LNCAP (cell line): ENCODE measurements at regions not wholly inside any gene's neighbourhood (a gene's known extent, or its start where the extent isn't known, plus 50 kb on each side); places are given as distances from the start of the nearest gene placed in this dataset.

ENCODE experiments used
- CTCF ChIP-seq: fragments of 450-650 bp; IDR thresholded peaks from 2 replicates; pipeline ENCODE4 v1.5.1; 2017; ENCODE audit warnings: mild to moderate bottlenecking

- TF ChIP-seq CTCF: no peak
Observed at GRCh38 chr1:95659588-95659987, 425.6 kb downstream of the RWDD3 start.

GRCh38 chr1:95660736-95661135, 426.7 kb downstream of the RWDD3 start:
- no peak for TF ChIP-seq CTCF

DNA sequence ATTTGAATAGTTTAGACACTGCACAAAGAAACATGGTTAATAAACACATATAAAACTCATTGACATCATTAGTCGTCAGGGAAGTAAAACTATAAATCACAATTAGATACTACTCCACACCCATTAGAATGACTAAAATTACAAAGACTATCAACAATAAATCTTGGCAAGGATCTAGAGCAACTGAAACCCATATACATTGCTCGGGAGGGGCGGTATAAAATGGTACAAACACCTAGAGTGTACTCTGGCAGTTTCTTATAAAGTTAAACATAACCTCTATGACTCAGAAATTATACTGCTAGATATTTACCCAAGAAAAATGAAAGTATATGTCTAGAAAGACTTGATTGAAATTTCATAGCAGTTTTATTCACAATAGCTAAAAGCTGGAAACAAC, 434.2 kb downstream of the RWDD3 start:
- TF ChIP-seq CTCF: no peak

DNA sequence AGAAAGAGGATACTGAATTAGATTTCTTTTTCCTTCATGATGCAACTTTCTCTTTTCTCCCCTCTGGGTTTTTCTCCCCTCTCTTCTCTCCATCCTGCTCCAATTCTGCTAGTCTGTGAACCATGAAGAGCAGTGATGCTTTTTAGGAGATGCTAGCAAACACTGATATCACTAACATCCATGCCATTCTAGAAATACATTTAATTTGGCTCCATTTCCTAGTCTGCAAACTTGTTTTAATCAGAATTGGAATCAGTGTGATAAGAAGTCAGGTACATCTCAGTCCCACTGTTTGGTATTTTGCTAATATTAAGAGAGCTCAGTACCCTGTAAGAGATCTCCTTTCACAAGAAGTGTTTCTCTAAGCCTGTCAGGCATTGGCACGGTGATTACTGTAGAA, 437.1 kb downstream of the RWDD3 start:
- no peak for TF ChIP-seq CTCF

DNA sequence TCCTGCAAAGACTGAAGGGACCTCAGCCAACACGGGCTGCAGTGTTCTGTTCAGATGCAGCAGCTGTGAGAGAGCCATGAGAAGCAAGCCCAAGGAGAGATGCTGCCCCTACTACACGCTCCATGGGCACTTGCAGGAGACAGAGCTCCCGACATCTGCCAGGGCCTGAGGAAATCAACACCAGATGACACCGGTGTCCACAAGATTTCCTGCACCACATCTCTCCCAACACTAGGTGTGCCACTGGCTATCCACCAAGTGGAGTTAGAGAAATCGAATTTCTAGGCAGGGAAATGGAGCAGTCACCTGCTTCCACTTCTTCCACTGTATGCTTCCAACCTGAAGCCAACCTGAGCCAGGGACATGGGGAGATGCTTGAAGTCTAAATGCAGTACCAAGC, 445.3 kb downstream of the RWDD3 start:
- no peak for TF ChIP-seq CTCF

GRCh38 chr1:95685081-95685480, 451.1 kb downstream of the RWDD3 start:
- no peak for TF ChIP-seq CTCF

GRCh38 chr1:95686217-95686616, 452.2 kb downstream of the RWDD3 start:
- TF ChIP-seq CTCF: no peak

- TF ChIP-seq CTCF: no peak
Observed at GRCh38 chr1:95699149-95699953, 465.3 kb downstream of the RWDD3 start.
